C4-2B (cell line): ENCODE measurements at regions not wholly inside any gene's neighbourhood (a gene's known extent, or its start where the extent isn't known, plus 50 kb on each side); places are given as distances from the start of the nearest gene placed in this dataset.

Experiments used
- H3K27ac ChIP-seq: fragments of 450-650 bp; 2 replicates; pipeline ENCODE4 v1.5.1; 2017
- CTCF ChIP-seq: fragments of 450-650 bp; conservative IDR thresholded peaks from 2 replicates; pipeline ENCODE4 v1.5.1; 2017; ENCODE audit warnings: mild to moderate bottlenecking
- ZFX ChIP-seq: fragments of 450-650 bp; IDR thresholded peaks from 2 replicates; pipeline ENCODE4 v1.6.1; 2017

- TF ChIP-seq CTCF (no peak), ZFX (no peak)
- no peak overlapping the region for H3K27ac ChIP-seq
These were observed 136.6 kb downstream of the TOMM20 start for GRCh38 chr1:234992065-234992464.

- no peak overlapping the region for H3K27ac ChIP-seq
- TF ChIP-seq CTCF (no peak), ZFX (no peak)
These were observed 137.5 kb downstream of the TOMM20 start for GRCh38 chr1:234990874-234991801.

GRCh38 chr1:234990328-234990675, 138.3 kb downstream of the TOMM20 start:
- H3K27ac ChIP-seq = no peak overlapping the region
- TF ChIP-seq ZFX (no peak), CTCF (no peak)

- no peak overlapping the region for H3K27ac ChIP-seq
- TF ChIP-seq CTCF (no peak), ZFX (no peak)
These were observed 138.9 kb downstream of the TOMM20 start for GRCh38 chr1:234989479-234990327.

GRCh38 chr1:234989019-234989418, 139.6 kb downstream of the TOMM20 start:
- TF ChIP-seq ZFX (no peak), CTCF (no peak)
- no peak overlapping the region for H3K27ac ChIP-seq

- no peak overlapping the region for H3K27ac ChIP-seq
- TF ChIP-seq CTCF = no peak
- no peak for TF ChIP-seq ZFX
These were observed 140.1 kb downstream of the TOMM20 start for GRCh38 chr1:234988536-234988935.

- TF ChIP-seq CTCF (no peak), ZFX (no peak)
- H3K27ac ChIP-seq = peak overlapping the region; percentile 59
These were observed 140.5 kb downstream of the TOMM20 start for GRCh38 chr1:234988155-234988517.
